GM20000 (cell line): ENCODE measurements at regions not wholly inside any gene's neighbourhood (a gene's known extent, or its start where the extent isn't known, plus 50 kb on each side); places are given as distances from the start of the nearest gene placed in this dataset.

Source experiments
- DNase-seq: peaks from one replicate; pipeline ENCODE4 v3.0.0; 2012; ENCODE audit warnings: low spot score
- TF ChIP-seq, protein P1 (sequence below): IDR thresholded peaks from 2 replicates; pipeline ENCODE4 v1.5.1; 2012; ENCODE audit warnings: mild to moderate bottlenecking, control low read depth; ENCODE audit errors: extremely low read depth, missing control alignments

GRCh38 chr9:13933268-13933656 lies 380.7 kb downstream of the NFIB start:
- TF ChIP-seq, protein P1, sequence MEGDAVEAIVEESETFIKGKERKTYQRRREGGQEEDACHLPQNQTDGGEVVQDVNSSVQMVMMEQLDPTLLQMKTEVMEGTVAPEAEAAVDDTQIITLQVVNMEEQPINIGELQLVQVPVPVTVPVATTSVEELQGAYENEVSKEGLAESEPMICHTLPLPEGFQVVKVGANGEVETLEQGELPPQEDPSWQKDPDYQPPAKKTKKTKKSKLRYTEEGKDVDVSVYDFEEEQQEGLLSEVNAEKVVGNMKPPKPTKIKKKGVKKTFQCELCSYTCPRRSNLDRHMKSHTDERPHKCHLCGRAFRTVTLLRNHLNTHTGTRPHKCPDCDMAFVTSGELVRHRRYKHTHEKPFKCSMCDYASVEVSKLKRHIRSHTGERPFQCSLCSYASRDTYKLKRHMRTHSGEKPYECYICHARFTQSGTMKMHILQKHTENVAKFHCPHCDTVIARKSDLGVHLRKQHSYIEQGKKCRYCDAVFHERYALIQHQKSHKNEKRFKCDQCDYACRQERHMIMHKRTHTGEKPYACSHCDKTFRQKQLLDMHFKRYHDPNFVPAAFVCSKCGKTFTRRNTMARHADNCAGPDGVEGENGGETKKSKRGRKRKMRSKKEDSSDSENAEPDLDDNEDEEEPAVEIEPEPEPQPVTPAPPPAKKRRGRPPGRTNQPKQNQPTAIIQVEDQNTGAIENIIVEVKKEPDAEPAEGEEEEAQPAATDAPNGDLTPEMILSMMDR = no peak
- no peak for DNase-seq

- TF ChIP-seq, protein P1 = no peak
- no peak for DNase-seq
Measured at GRCh38 chr9:13932528-13933267, 381.2 kb downstream of the NFIB start.

- TF ChIP-seq, protein P1 = no peak
- no peak for DNase-seq
Measured at GRCh38 chr9:13929013-13929412, 384.9 kb downstream of the NFIB start.

- DNase-seq = no peak
- TF ChIP-seq, protein P1 = no peak
Measured at GRCh38 chr9:13923381-13923780, 390.6 kb downstream of the NFIB start.

GRCh38 chr9:13920557-13920956 lies 393.4 kb downstream of the NFIB start:
- DNase-seq = no peak
- TF ChIP-seq, protein P1 = no peak

DNA sequence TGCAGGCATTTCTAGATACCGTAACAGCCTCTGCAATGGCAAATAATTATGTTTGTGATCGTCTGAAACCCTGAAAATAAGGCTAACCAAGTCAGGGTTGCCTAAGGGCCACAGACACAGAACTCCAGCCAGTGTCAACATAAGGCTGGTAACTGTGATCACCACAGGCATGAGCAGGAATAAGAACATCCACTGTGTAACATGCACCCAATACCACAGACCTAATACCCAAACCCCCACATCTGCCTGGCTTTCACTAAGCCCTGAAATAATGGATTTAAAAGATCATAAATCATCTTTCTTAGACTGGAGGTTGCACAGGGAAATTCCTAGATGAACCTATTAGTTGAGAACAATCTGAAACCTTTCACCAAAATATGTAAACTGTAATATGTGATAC lies 394.5 kb downstream of the NFIB start:
- no peak for DNase-seq
- TF ChIP-seq, protein P1 = no peak

DNA sequence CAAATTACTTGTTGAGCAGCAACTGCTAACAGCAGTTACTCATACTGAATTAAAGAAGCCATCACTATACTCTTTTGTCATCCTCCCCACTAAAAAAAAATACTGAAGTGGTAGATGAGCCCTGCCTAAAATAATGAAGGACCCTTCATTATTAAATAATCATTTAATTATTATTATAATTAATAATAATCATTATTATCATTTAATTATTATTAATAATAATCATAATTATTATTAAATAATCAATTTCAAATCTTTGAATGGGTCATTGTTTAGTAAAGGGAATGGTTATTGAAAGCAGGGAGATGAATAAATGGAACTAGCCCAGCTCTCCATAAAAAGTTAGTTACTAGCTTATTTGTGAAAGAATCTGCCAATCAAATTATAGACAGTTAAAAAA lies 396.4 kb downstream of the NFIB start:
- DNase-seq = no peak
- TF ChIP-seq, protein P1 = no peak
